Activated naive CD4-positive, alpha-beta T cell treated with Interleukin-2 at 50 U/mL for 16 hours (primary cell): ENCODE measurements at regions not wholly inside any gene's neighbourhood (a gene's known extent, or its start where the extent isn't known, plus 50 kb on each side); places are given as distances from the start of the nearest gene placed in this dataset.

Experiments
- DNase-seq: peaks from one replicate; pipeline ENCODE4 v3.0.0-alpha.2; 2020

DNA sequence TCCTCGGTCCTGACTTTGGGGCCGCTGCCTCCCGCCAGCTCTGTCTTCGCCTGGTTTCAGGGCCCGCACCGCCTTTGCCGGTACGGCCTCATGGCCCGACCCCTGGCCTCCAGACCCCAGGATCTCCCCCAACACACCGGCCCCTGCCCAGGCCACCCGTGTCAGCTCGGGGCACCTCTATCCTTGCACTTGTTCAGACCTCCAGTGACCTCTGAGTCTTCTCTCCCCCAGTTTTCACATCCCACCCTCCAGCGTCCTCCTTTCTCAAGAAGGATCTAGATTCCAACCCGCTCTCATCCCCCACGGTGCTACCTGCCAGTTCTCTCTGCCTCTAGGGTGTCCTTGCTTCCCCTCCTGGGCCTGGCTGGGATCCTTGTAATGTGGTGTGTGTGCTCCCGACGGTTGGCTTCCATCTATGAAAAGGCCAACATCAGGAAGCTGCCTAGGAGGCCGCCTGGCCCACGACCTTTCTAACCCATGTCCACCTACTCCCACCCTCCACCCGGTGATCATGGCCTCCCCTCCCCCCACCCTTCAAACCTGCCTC lies 61.1 kb downstream of the SPATA31C2 start:
- DNase-seq: no peak

DNA sequence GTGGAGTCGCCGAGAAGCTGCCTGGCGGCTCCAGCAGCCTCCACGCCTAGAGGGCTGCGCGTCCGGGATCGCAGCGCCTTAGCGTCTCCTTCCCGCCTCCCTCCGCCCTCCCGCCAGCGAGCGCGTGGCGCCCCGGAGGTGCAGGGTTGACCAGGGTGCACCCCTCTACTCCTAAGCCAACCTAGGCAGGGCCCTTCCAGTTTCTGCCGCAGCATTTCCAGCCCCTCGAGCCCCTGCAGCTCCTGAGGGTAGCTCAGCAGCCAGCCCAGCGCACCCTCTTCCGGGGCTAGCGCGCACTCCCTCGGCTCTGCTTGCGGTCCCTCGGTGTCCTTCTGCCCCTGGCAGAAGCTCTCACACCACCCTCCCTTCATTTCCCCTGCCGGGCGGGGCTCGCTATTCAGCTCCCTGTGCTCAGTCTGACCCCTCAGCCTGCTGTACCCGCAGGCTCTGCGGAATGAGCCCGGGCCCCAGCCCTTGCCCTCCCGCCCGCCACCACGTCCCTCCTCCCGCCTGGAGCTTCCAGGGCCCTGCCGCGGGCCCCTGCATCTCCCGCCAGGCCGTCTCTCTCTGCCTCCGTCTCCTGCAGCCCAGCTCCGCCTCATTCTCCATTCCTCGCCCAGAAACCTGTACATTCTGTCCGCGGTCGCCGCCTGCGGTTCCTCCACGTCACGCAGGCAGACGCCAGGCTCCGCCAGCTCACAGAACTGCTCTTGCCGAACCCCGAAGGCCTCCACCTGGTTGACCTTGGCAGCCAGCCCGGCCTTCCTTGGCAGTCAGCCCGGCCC lies 61.8 kb downstream of the SPATA31C2 start:
- DNase-seq: peak; percentile 26

DNA sequence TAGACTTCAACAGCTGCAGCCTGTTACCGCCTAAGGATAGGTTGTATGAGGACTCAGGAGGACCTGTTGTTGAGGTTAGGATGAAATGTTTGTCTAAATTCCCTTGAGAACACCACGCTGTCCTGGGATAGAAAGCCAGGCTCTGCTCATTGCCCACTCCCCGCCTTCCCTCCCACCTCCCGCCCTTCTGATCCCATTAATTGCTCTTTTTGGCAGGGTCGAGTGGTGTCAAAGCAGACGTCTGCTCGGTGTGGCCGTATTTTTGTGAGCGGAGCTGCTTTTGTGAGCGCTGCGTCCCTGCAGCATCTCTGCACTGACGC lies 62.3 kb downstream of the SPATA31C2 start:
- no peak for DNase-seq

- no peak for DNase-seq
Observed at GRCh38 chr9:88075506-88075905, 62.8 kb downstream of the SPATA31C2 start.

DNA sequence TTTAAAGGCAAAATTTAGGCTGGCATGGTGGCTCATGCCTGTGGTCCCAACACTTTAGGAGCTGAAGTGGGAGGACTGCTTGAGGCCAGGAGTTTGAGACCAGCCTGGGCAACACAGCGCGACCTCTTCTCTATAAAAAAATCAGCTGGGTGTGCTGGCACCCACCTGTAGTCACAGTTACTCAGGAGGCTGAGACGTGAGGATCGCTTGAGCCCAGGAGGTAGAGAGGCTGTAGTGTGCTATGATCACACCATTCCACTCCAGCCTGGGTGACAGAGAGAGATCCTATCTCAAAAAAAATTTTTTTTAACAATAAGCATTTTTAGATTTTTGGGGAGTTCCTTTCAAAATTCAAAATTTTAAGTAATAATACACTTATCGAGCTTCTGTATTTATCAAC lies 63.3 kb downstream of the SPATA31C2 start:
- DNase-seq: no peak

- no peak for DNase-seq
Observed at GRCh38 chr9:88072831-88073375, 65.4 kb downstream of the SPATA31C2 start.

- no peak for DNase-seq
Observed at GRCh38 chr9:88071331-88071730, 66.9 kb downstream of the SPATA31C2 start.

GRCh38 chr9:88065619-88066018 lies 72.7 kb downstream of the SPATA31C2 start:
- DNase-seq: no peak

- DNase-seq: no peak
Observed at GRCh38 chr9:88064554-88064953, 73.7 kb downstream of the SPATA31C2 start.

GRCh38 chr9:88060746-88061145 lies 77.5 kb downstream of the SPATA31C2 start:
- no peak for DNase-seq

DNA sequence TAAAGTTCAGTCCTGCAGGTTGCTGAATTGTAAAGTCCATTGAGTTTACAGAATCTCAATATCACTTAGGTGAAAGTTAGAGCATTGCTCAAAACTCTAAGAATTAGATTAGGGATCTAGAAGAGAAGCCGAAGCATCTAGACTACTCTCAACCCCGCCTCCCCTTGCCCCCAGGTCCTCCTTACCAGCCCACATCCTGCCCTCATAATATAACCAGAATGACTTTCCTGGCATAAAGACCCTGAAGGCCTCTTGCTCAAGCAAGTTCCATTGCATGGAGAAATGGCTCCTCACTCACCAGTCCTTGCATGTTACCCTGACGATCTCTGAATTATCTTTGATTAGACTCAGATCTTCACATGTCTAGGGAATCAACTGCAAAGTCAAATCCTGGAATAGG lies 78.8 kb downstream of the SPATA31C2 start:
- no peak for DNase-seq

DNA sequence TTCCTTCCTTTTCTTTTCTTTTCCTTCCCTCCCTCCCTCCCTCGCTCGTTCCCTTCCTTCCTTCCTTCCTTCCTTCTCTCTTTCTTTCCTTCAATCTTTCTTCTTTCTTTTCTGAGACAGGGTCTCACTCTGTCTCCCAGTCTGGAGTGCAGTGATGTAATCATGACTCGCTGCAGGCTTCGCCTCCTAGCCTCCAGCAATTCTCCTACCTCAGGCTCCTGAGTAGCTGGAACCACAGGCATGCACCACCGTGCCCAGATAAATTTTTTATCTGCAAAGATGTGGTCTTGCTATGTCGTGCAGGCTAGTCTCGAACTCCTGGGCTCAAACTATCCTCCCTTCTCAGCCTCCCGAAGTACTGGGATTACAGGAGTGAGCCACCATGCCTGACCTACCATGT lies 81.4 kb downstream of the SPATA31C2 start:
- no peak for DNase-seq

GRCh38 chr9:88053856-88054501 lies 79.6 kb upstream of the CDK20 start:
- DNase-seq: no peak

- DNase-seq: no peak
Observed at GRCh38 chr9:88052321-88052965, 78.1 kb upstream of the CDK20 start.

DNA sequence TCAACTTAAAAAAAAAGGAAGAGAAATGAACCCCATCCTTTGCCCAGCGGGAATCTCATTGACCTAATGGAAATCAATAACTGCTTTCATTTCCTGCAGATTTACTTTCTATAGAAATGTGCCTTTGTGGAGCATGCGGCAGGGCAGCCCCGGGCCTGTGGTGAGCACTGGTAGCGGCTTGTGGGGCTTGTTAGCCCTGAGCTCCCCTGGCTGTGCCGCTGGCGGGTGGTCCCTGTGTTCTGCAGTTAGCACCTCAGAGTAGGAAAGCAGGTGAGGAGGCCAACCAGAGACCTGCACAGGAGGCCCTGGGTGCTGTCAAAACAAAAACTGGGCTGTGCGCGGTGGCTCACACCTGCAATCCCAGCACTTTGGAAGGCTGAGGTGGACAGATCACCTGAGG lies 76.8 kb upstream of the CDK20 start:
- DNase-seq: no peak

DNA sequence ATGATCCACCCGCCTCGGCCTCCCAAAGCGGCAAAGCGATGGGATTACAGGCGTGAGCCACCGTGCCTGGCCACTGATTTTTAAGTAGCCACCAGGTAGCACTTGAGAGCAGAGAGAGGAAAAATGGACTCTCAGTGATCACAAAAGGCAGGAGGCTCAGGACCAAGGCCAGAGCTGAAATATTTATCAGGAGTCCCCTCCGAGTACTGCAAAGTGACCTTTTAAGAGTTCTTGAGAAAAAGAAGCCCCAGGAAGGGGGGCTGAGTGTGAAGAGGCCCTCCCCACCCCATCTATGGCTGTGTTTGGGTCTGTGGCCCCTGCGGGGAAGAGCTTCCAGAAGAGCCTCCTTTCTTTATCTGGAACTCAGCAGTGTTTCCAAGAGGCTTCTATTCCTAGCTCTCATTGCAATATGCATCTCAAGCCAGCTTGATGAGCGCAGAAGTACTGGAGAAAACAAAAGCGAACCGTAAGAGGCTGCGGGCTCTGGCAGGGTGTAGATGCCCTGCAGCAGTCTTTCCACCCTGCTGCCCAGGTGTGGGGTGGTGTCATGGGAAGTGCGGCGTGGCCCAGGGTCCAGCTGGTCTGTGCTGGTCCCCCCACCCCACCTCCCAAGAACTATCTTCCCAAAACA lies 75.5 kb upstream of the CDK20 start:
- no peak for DNase-seq

GRCh38 chr9:88046542-88046941 lies 72.2 kb upstream of the CDK20 start:
- DNase-seq: no peak

- no peak for DNase-seq
Observed at GRCh38 chr9:88045686-88046085, 71.4 kb upstream of the CDK20 start.

DNA sequence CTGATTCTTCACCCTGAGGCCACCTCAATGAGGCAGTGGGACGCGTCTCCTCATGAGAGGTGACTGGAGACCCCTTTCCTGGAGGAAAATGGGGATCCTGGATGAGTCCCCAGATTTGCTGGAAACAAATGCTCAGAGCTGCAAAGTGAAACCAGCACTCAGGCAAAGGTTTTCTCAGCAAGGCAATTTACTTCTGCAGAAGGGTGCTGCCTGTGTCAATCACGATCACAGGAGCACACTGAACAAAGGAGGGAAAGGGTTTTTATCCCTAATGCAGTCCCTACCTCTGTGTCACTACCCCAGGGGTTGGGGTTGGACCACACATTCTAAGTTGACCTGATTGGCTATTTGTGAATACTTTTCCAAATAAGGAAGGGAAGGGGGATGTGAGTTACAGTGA lies 69.9 kb upstream of the CDK20 start:
- no peak for DNase-seq

- no peak for DNase-seq
Observed at GRCh38 chr9:88043647-88044046, 69.3 kb upstream of the CDK20 start.

- no peak for DNase-seq
Observed at GRCh38 chr9:88041447-88041846, 67.1 kb upstream of the CDK20 start.

DNA sequence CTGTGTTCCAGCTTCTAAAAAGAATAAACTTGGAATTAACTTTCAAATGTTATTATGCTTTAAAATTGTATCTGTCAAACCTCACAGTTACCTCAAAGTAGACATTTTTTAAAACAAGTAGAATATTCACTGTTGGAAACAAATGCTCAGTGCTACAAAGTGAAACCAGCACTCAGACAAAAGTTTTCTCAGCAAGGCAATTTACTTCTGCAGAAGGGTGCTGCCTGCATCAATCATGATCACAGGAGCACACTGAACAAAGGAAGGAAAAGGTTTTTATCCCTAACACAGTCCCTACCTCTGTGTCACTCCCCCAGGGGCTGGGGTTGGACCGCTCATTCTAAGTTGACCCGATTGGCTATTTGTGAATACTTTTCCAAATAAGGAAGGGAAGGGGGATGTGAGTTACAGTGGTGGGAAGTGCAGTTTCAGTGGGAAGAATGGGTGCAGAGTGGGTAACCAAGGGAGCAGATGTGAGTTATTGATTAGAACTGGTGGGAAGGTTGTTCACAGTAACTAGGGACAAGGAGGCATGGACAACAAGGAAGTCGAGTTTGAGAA lies 63.0 kb upstream of the CDK20 start:
- DNase-seq: no peak

DNA sequence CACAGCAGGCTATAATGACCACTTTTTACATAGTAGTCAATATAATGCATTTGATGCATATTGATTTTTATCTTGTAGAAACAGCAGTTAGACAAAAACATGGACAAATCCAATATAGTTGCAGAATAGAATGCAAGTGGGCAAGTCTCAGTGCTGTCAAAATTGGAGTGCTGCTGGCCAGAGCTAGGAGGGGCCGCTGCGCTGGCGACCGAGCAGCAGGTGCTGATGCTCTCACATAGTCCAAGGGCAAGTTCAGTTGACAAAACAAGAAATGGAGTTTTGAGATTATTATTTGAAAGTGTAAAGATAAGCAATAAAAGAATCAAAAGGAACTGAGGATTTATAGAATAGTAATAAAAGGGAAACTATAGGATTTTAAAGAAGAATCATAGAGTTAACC lies 60.6 kb upstream of the CDK20 start:
- no peak for DNase-seq
